ENCODE measurements at regions not wholly inside any gene's neighbourhood (a gene's known extent, or its start where the extent isn't known, plus 50 kb on each side); places are given as distances from the start of the nearest gene placed in this dataset.

- no peaks in the 10 kb centered on the region for H3K27me3 Mint-ChIP-seq (ENCODE audit: low read depth)
- H3K4me3 Mint-ChIP-seq, result peak overlapping the region in 1 of 2 donors; percentile 33
- peaks cover 12% of the 10 kb centered on the region for H3K4me1 Mint-ChIP-seq (ENCODE audit: low read depth)
- ATAC-seq (replicated peaks in 1 of 2) (peak; percentile 95 to 96), DNase-seq (peak in 1 of 2 donors; percentile 15)
- H3K9me3 Mint-ChIP-seq, result peaks cover 3% of the 10 kb centered on the region in 2 donors
- H3K27ac Mint-ChIP-seq, result peak overlapping the region; percentile 12
- H3K36me3 Mint-ChIP-seq (ENCODE audit: insufficient read depth in 2 of 2), result peaks cover 2 to 3% of the 10 kb centered on the region in 2 donors
Measured at GRCh38 chr10:88138319-88138848, 275.0 kb downstream of the PTEN start.

GRCh38 chr10:88147000-88147798, 283.8 kb downstream of the PTEN start:
- Mint-ChIP-seq H3K4me1 (ENCODE audit: low read depth) (peaks cover 8% of the 10 kb centered on the region), H3K27me3 (ENCODE audit: low read depth) (peaks cover 14% of the 10 kb centered on the region), H3K36me3 (ENCODE audit: insufficient read depth in 2 of 2) (peaks cover 3 to 4% of the 10 kb centered on the region in 2 donors), H3K9me3 (peaks cover 0 to 2% of the 10 kb centered on the region in 2 donors), H3K27ac (no peak overlapping the region), H3K4me3 (no peak overlapping the region)
- ATAC-seq (replicated peaks in 1 of 2), result no peak
- DNase-seq, result no peak

GRCh38 chr10:88149906-88150305, 286.5 kb downstream of the PTEN start:
- Mint-ChIP-seq H3K27ac (no peak overlapping the region), H3K4me3 (no peak overlapping the region), H3K27me3 (ENCODE audit: low read depth) (peaks cover 14% of the 10 kb centered on the region), H3K36me3 (ENCODE audit: insufficient read depth in 2 of 2) (peaks cover 5 to 8% of the 10 kb centered on the region in 2 donors), H3K9me3 (peaks cover 3 to 5% of the 10 kb centered on the region in 2 donors), H3K4me1 (ENCODE audit: low read depth) (peaks cover 22% of the 10 kb centered on the region)
- ATAC-seq (replicated peaks in 1 of 2) (no peak), DNase-seq (no peak)

DNA sequence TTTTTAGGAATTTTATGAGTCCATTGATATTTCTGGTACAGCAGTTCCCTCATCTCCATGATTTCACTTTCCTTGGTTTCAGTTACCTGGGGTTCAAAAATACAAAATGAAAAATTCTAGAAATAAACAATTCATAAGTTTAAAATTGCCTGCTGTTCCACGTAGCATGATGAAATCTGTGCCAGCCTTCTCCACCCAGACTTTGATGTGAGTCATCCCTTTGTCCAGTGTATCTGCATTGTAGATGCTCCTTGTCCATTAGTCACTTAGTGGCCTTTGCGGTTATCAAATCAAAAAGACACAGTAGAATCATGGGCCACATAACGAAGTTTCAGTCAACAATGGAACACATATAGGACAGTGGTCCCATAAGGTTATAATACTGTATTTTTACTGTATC, 286.9 kb downstream of the PTEN start:
- H3K36me3 Mint-ChIP-seq (ENCODE audit: insufficient read depth in 2 of 2), result peaks cover 5 to 8% of the 10 kb centered on the region in 2 donors
- H3K4me3 Mint-ChIP-seq, result no peak overlapping the region
- DNase-seq (no peak), ATAC-seq (replicated peaks in 1 of 2) (no peak)
- H3K4me1 Mint-ChIP-seq (ENCODE audit: low read depth), result peaks cover 22% of the 10 kb centered on the region
- no peak overlapping the region for H3K27ac Mint-ChIP-seq
- peaks cover 11% of the 10 kb centered on the region for H3K27me3 Mint-ChIP-seq (ENCODE audit: low read depth)
- H3K9me3 Mint-ChIP-seq, result peaks cover 3 to 5% of the 10 kb centered on the region in 2 donors

- peak; percentile 59 for DNase-seq
- H3K27ac Mint-ChIP-seq, result peak overlapping the region; percentile 80
Measured at GRCh38 chr10:88152728-88153133, 289.3 kb downstream of the PTEN start.

GRCh38 chr10:88154596-88155250, 291.3 kb downstream of the PTEN start:
- Mint-ChIP-seq H3K27me3 (ENCODE audit: low read depth) (no peaks in the 10 kb centered on the region), H3K9me3 (peaks cover 3 to 5% of the 10 kb centered on the region in 2 donors), H3K27ac (no peak overlapping the region), H3K4me3 (no peak overlapping the region), H3K36me3 (ENCODE audit: insufficient read depth in 2 of 2) (peaks cover 5 to 8% of the 10 kb centered on the region in 2 donors), H3K4me1 (ENCODE audit: low read depth) (peaks cover 22% of the 10 kb centered on the region)
- ATAC-seq (replicated peaks in 1 of 2) (no peak), DNase-seq (no peak)

More at GRCh38 chr10:88152728-88153133, 289.3 kb downstream of the PTEN start:
- Mint-ChIP-seq H3K4me3 (peak overlapping the region in 1 of 2 donors; percentile 21), H3K27me3 (ENCODE audit: low read depth) (peaks cover 6% of the 10 kb centered on the region), H3K9me3 (peaks cover 3 to 5% of the 10 kb centered on the region in 2 donors), H3K36me3 (ENCODE audit: insufficient read depth in 2 of 2) (peaks cover 5 to 8% of the 10 kb centered on the region in 2 donors), H3K4me1 (ENCODE audit: low read depth) (peaks cover 22% of the 10 kb centered on the region)
- peak; percentile 99 for ATAC-seq (replicated peaks in 1 of 2)

DNA sequence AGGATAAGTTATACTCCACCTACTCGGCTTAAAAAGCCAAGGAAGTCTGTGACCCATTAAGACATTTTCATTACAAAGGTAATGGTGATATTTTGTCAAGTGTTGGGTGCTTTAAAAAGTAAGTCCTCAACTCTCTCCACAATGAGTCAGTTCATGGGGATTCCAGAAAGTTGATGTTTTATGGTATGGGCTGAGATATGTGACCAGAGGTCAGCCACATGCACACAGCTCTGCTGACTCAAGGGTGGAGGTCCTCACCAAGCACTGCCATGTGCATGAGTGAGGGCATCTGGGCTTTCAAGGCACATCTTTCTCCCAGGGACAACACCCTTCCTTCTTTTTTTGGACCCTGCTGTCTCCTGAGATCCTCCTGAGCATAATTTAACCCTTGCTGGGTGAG, 292.9 kb downstream of the PTEN start:
- DNase-seq (no peak), ATAC-seq (replicated peaks in 1 of 2) (no peak)
- Mint-ChIP-seq H3K36me3 (ENCODE audit: insufficient read depth in 2 of 2) (peaks cover 5 to 8% of the 10 kb centered on the region in 2 donors), H3K27me3 (ENCODE audit: low read depth) (no peaks in the 10 kb centered on the region), H3K9me3 (peaks cover 3 to 4% of the 10 kb centered on the region in 2 donors), H3K27ac (no peak overlapping the region), H3K4me3 (no peak overlapping the region), H3K4me1 (ENCODE audit: low read depth) (peaks cover 22% of the 10 kb centered on the region)

DNA sequence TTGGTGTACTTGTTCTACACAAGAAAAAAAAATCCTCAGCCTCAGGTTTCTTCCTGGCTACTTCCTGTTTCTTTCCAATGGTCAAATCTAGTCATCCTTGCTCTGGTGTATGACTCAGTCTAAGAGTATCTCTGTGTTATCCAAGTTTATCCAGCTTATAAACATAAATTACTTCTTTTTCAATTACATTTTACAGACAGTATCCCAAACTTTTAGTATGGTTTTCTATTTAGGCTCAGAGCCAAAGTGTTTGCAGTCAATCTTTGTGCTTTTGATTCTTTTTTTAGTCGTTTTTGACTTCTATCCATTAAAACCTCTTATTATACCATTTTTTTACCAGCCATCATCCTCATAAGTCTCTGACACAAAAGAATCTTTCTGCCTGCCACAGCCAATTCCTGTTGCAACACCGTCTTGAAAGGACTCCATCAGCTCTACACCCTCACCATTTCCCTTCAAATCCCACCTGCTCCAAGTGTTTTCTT, 294.6 kb downstream of the PTEN start:
- Mint-ChIP-seq H3K27ac (no peak overlapping the region), H3K4me3 (no peak overlapping the region), H3K4me1 (ENCODE audit: low read depth) (peaks cover 10% of the 10 kb centered on the region), H3K27me3 (ENCODE audit: low read depth) (no peaks in the 10 kb centered on the region), H3K36me3 (ENCODE audit: insufficient read depth in 2 of 2) (peaks cover 1 to 3% of the 10 kb centered on the region in 2 donors), H3K9me3 (peaks cover 3% of the 10 kb centered on the region in 2 donors)
- DNase-seq, result no peak
- no peak for ATAC-seq (replicated peaks in 1 of 2)

- Mint-ChIP-seq H3K27ac (no peak overlapping the region), H3K36me3 (ENCODE audit: insufficient read depth in 2 of 2) (peaks cover 0 to 1% of the 10 kb centered on the region in 2 donors), H3K9me3 (peaks cover 0 to 3% of the 10 kb centered on the region in 2 donors), H3K27me3 (ENCODE audit: low read depth) (no peaks in the 10 kb centered on the region), H3K4me3 (no peak overlapping the region), H3K4me1 (ENCODE audit: low read depth) (peaks cover 5% of the 10 kb centered on the region)
- DNase-seq (no peak), ATAC-seq (replicated peaks in 1 of 2) (no peak)
Measured at GRCh38 chr10:88158526-88159122, 295.2 kb downstream of the PTEN start.

- no peak overlapping the region for H3K4me3 Mint-ChIP-seq
- H3K27me3 Mint-ChIP-seq (ENCODE audit: low read depth), result no peaks in the 10 kb centered on the region
- peaks cover 5% of the 10 kb centered on the region for H3K4me1 Mint-ChIP-seq (ENCODE audit: low read depth)
- no peak overlapping the region for H3K27ac Mint-ChIP-seq
- ATAC-seq (replicated peaks in 1 of 2) (no peak), DNase-seq (no peak)
- no peaks in the 10 kb centered on the region for H3K9me3 Mint-ChIP-seq
- H3K36me3 Mint-ChIP-seq (ENCODE audit: insufficient read depth in 2 of 2), result no peaks in the 10 kb centered on the region
Measured at GRCh38 chr10:88159127-88159829, 295.9 kb downstream of the PTEN start.

- no peak for DNase-seq
- Mint-ChIP-seq H3K27me3 (ENCODE audit: low read depth) (no peaks in the 10 kb centered on the region), H3K27ac (no peak overlapping the region), H3K9me3 (no peaks in the 10 kb centered on the region), H3K4me1 (ENCODE audit: low read depth) (peaks cover 9% of the 10 kb centered on the region), H3K36me3 (ENCODE audit: insufficient read depth in 2 of 2) (no peaks in the 10 kb centered on the region), H3K4me3 (no peak overlapping the region)
- no peak for ATAC-seq (replicated peaks in 1 of 2)
Measured at GRCh38 chr10:88161070-88161469, 297.6 kb downstream of the PTEN start.

- H3K36me3 Mint-ChIP-seq (ENCODE audit: insufficient read depth in 2 of 2), result no peaks in the 10 kb centered on the region
- no peak overlapping the region for H3K4me3 Mint-ChIP-seq
- H3K27me3 Mint-ChIP-seq (ENCODE audit: low read depth), result no peaks in the 10 kb centered on the region
- H3K9me3 Mint-ChIP-seq, result no peaks in the 10 kb centered on the region
- no peak overlapping the region for H3K27ac Mint-ChIP-seq
- DNase-seq (no peak), ATAC-seq (replicated peaks in 1 of 2) (no peak)
- H3K4me1 Mint-ChIP-seq (ENCODE audit: low read depth), result peaks cover 9% of the 10 kb centered on the region
Measured at GRCh38 chr10:88161756-88162155, 298.3 kb downstream of the PTEN start.
